ENCODE measurements at regions not wholly inside any gene's neighbourhood (a gene's known extent, or its start where the extent isn't known, plus 50 kb on each side); places are given as distances from the start of the nearest gene placed in this dataset.

- TF ChIP-seq REST (IDR thresholded peaks at IDR 0.05; ENCODE audit: low read depth, low read length) = no peak
- no peak for TF ChIP-seq CHD2 (IDR thresholded peaks at IDR 0.05; ENCODE audit: low read length, partially characterized antibody)
- TF ChIP-seq CTCF (IDR thresholded peaks at IDR 0.05) = no peak
- TF ChIP-seq YY1 (IDR thresholded peaks at IDR 0.05; ENCODE audit: low read depth) = no peak
- TF ChIP-seq RCOR1 (IDR thresholded peaks at IDR 0.05; ENCODE audit: low read length) = no peak
- TF ChIP-seq POLR2AphosphoS5 (IDR thresholded peaks at IDR 0.05; ENCODE audit: low read depth, low read length) = no peak
- no peak for TF ChIP-seq USF2 (IDR thresholded peaks at IDR 0.05; ENCODE audit: borderline replicate concordance, low read depth, low read length)
- no peak for TF ChIP-seq EZH2phosphoT487 (IDR thresholded peaks at IDR 0.05; ENCODE audit: borderline replicate concordance, low read depth)
Observed at GRCh38 chr5:61622156-61622555, 290.1 kb downstream of the ZSWIM6 start.
